H54 (cell line): ENCODE measurements at regions not wholly inside any gene's neighbourhood (a gene's known extent, or its start where the extent isn't known, plus 50 kb on each side); places are given as distances from the start of the nearest gene placed in this dataset.

Source experiments
- DNase-seq: peaks from one replicate; pipeline ENCODE4 v3.0.0; 2011; ENCODE audit warnings: low spot score, mixed read lengths; ENCODE audit not compliant: insufficient read length
- FAIRE-seq: peaks from 3 replicates; lab custom pipeline; 2011; peaks lifted over from hg19 to GRCh38; lab: Jason Lieb, UNC
- POLR2A ChIP-seq: IDR thresholded peaks from 2 replicates; pipeline ENCODE4 v1.6.1; 2011; ENCODE audit warnings: low read depth, mild to moderate bottlenecking, low read length

GRCh38 chr3:117109178-117109577 lies 399.6 kb downstream of the TUSC7 start:
- FAIRE-seq (no peak), DNase-seq (no peak)
- TF ChIP-seq POLR2A = no peak

GRCh38 chr3:117114517-117115265 lies 405.1 kb downstream of the TUSC7 start:
- DNase-seq (no peak), FAIRE-seq (no peak)
- TF ChIP-seq POLR2A = no peak

- TF ChIP-seq POLR2A = no peak
- no peak for FAIRE-seq
- DNase-seq = no peak
Observed at GRCh38 chr3:117117188-117117936, 407.8 kb downstream of the TUSC7 start.

GRCh38 chr3:117118604-117119003 lies 409.0 kb downstream of the TUSC7 start:
- DNase-seq (no peak), FAIRE-seq (no peak)
- TF ChIP-seq POLR2A = no peak

GRCh38 chr3:117120014-117120413 lies 410.4 kb downstream of the TUSC7 start:
- FAIRE-seq = no peak
- no peak for TF ChIP-seq POLR2A
- DNase-seq = no peak

GRCh38 chr3:117122609-117123008 lies 413.0 kb downstream of the TUSC7 start:
- no peak for TF ChIP-seq POLR2A
- FAIRE-seq (no peak), DNase-seq (no peak)

GRCh38 chr3:117126460-117126859 lies 416.9 kb downstream of the TUSC7 start:
- TF ChIP-seq POLR2A = no peak
- FAIRE-seq (no peak), DNase-seq (no peak)

- no peak for FAIRE-seq
- no peak for TF ChIP-seq POLR2A
- DNase-seq = no peak
Observed at GRCh38 chr3:117126946-117127546, 417.5 kb downstream of the TUSC7 start.

- FAIRE-seq (no peak), DNase-seq (no peak)
- no peak for TF ChIP-seq POLR2A
Observed at GRCh38 chr3:117128133-117128532, 418.6 kb downstream of the TUSC7 start.

- no peak for FAIRE-seq
- TF ChIP-seq POLR2A = no peak
- no peak for DNase-seq
Observed at GRCh38 chr3:117128872-117129271, 419.3 kb downstream of the TUSC7 start.

- DNase-seq (no peak), FAIRE-seq (no peak)
- TF ChIP-seq POLR2A = no peak
Observed at GRCh38 chr3:117129516-117129915, 419.9 kb downstream of the TUSC7 start.

GRCh38 chr3:117130222-117130621 lies 420.6 kb downstream of the TUSC7 start:
- FAIRE-seq (no peak), DNase-seq (no peak)

GRCh38 chr3:117131259-117131658 lies 421.7 kb downstream of the TUSC7 start:
- no peak for TF ChIP-seq POLR2A
- no peak for FAIRE-seq
- no peak for DNase-seq

More at GRCh38 chr3:117130222-117130621, 420.6 kb downstream of the TUSC7 start:
- no peak for TF ChIP-seq POLR2A

- TF ChIP-seq POLR2A = no peak
- no peak for DNase-seq
- no peak for FAIRE-seq
Observed at GRCh38 chr3:117133066-117133465, 423.5 kb downstream of the TUSC7 start.

- no peak for TF ChIP-seq POLR2A
- DNase-seq (no peak), FAIRE-seq (no peak)
Observed at GRCh38 chr3:117135207-117135606, 425.6 kb downstream of the TUSC7 start.
